H1 (cell line): ENCODE measurements at regions not wholly inside any gene's neighbourhood (a gene's known extent, or its start where the extent isn't known, plus 50 kb on each side); places are given as distances from the start of the nearest gene placed in this dataset.

Experiments
- CTCF ChIA-PET: fragments of 300-600 bp; sonication (Branson Sonifier 250); formaldehyde crosslinking; loops from one replicate; lab custom pipeline; 2021; ENCODE audit not compliant: partially characterized antibody; lab: Charles Lee
- POLR2A ChIA-PET: fragments of 300-600 bp; sonication (Branson Sonifier 250); formaldehyde crosslinking; loops from one replicate; lab custom pipeline; 2021; ENCODE audit warnings: inconsistent platforms; ENCODE audit not compliant: partially characterized antibody; lab: Charles Lee
- DNase-seq, 2 experiments: peaks; one replicate each; pipeline versions ENCODE4 v3.0.0 to v3.0.0-alpha.2; 2010 to 2022; ENCODE audit warnings: low spot score in 2 of 2, low read depth in 1 of 2, mixed read lengths in 1 of 2
- FAIRE-seq: peaks from 2 replicates; lab custom pipeline; 2011; peaks lifted over from hg19 to GRCh38; lab: Jason Lieb, UNC
- H2AFZ ChIP-seq: 2 replicates; pipeline ENCODE4 v1.8.1; 2012; ENCODE audit warnings: low read length, inconsistent platforms
- H2AK5ac ChIP-seq: 2 replicates; pipeline ENCODE4 v1.6.1; 2013; ENCODE audit warnings: low read depth, low read length
- H2BK120ac ChIP-seq: replicated peaks from 2 replicates; pipeline ENCODE3; 2013; ENCODE audit warnings: low read depth, low read length, inconsistent platforms
- H2BK12ac ChIP-seq: 2 replicates; pipeline ENCODE4 v1.6.1; 2013; ENCODE audit warnings: low read depth, low read length
- H2BK15ac ChIP-seq: 2 replicates; pipeline ENCODE4 v1.6.1; 2013; ENCODE audit warnings: low read length
- H2BK20ac ChIP-seq: 2 replicates; pipeline ENCODE4 v1.6.1; 2013; ENCODE audit warnings: low read length
- H2BK5ac ChIP-seq: 2 replicates; pipeline ENCODE4 v1.6.1; 2013; ENCODE audit warnings: low read depth, low read length
- H3K14ac ChIP-seq: 2 replicates; pipeline ENCODE4 v1.6.1; 2013; ENCODE audit warnings: inconsistent platforms; ENCODE audit not compliant: insufficient read length
- H3K18ac ChIP-seq: 2 replicates; pipeline ENCODE4 v1.6.1; 2013; ENCODE audit warnings: low read length; ENCODE audit errors: extremely low read depth
- H3K23ac ChIP-seq: 2 replicates; pipeline ENCODE4 v1.6.1; 2013; ENCODE audit warnings: inconsistent platforms; ENCODE audit not compliant: insufficient read length
- H3K23me2 ChIP-seq: 2 replicates; pipeline ENCODE4 v1.6.1; 2013; ENCODE audit warnings: low read depth, low read length
- H3K27ac ChIP-seq: 2 replicates; pipeline ENCODE4 v1.6.1; 2011; ENCODE audit warnings: low read depth, low read length, inconsistent platforms
- H3K27me3 ChIP-seq, 4 experiments: replicated peaks in 1 of 4; 1 replicate in 1 of 4; 2 replicates in 3 of 4; pipeline versions ENCODE4 v1.6.1 to v1.8.1; 2011 to 2013; ENCODE audit warnings: low read length in 3 of 4, mild to moderate bottlenecking in 3 of 4, inconsistent platforms in 2 of 4, mixed read lengths in 2 of 4, moderate library complexity in 1 of 4; ENCODE audit not compliant: control insufficient read depth in 3 of 4, insufficient read depth in 3 of 4; ENCODE audit errors: extremely low read depth in 1 of 4
- H3K36me3 ChIP-seq, 4 experiments: 2 replicates each; pipeline versions ENCODE4 v1.6.1 to v1.8.1; 2011 to 2013; ENCODE audit warnings: mild to moderate bottlenecking in 4 of 4, low read length in 3 of 4, moderate library complexity in 2 of 4, control low read depth in 1 of 4, inconsistent platforms in 1 of 4; ENCODE audit not compliant: insufficient read depth in 4 of 4, control insufficient read depth in 2 of 4
- H3K4ac ChIP-seq: replicated peaks from 2 replicates; pipeline ENCODE3; 2013; ENCODE audit warnings: low read length, low read depth, mixed read lengths, inconsistent platforms; ENCODE audit not compliant: insufficient read length
- H3K4me1 ChIP-seq, 4 experiments: replicated peaks in 1 of 4; 1 replicate in 1 of 4; 2 replicates in 3 of 4; pipeline versions ENCODE4 v1.6.1 to v1.8.1; 2011 to 2013; ENCODE audit warnings: low read length in 3 of 4, inconsistent platforms in 2 of 4, mixed read lengths in 1 of 4; ENCODE audit not compliant: insufficient read depth in 4 of 4, control insufficient read depth in 3 of 4
- H3K4me2 ChIP-seq, 2 experiments: 2 replicates each; pipeline versions ENCODE4 v1.6.1 to v1.8.1; 2011 to 2013; ENCODE audit warnings: low read depth in 2 of 2, low read length in 2 of 2, control low read depth in 1 of 2, inconsistent platforms in 1 of 2, mild to moderate bottlenecking in 1 of 2; ENCODE audit not compliant: insufficient read depth in 1 of 2
- H3K4me3 ChIP-seq, 4 experiments: fragments of 200-600, 300-600 bp in 1 of 4; sonication (generic), shearing (Covaris generic), sonication (Bioruptor Twin) in 1 of 4; 2 replicates each; pipeline versions ENCODE4 v1.5.1 to v1.8.1; 2011 to 2016; ENCODE audit warnings: low read length in 4 of 4, low read depth in 3 of 4, control low read depth in 2 of 4, inconsistent platforms in 2 of 4, mild to moderate bottlenecking in 2 of 4, mixed read lengths in 1 of 4, moderate library complexity in 1 of 4; ENCODE audit not compliant: insufficient read depth in 2 of 4; ENCODE audit errors: extremely low read depth in 1 of 4
- H3K56ac ChIP-seq: replicated peaks from 2 replicates; pipeline ENCODE3; 2013; ENCODE audit warnings: low read depth, mild to moderate bottlenecking, mixed read lengths, low read length, inconsistent platforms; ENCODE audit not compliant: insufficient read length
- H3K79me1 ChIP-seq: 2 replicates; pipeline ENCODE4 v1.6.1; 2013; ENCODE audit warnings: low read depth, low read length, control low read depth
- H3K79me2 ChIP-seq, 2 experiments: 2 replicates each; pipeline versions ENCODE4 v1.6.1 to v1.8.1; 2012 to 2013; ENCODE audit warnings: low read length in 2 of 2, mild to moderate bottlenecking in 2 of 2, inconsistent platforms in 1 of 2; ENCODE audit not compliant: insufficient read depth in 2 of 2, control insufficient read depth in 1 of 2
- H3K9ac ChIP-seq, 4 experiments: replicated peaks in 1 of 4; 1 replicate in 1 of 4; 2 replicates in 3 of 4; pipeline versions ENCODE4 v1.6.1 to v1.8.1; 2011 to 2013; ENCODE audit warnings: low read depth in 3 of 4, low read length in 3 of 4, control low read depth in 2 of 4, mild to moderate bottlenecking in 2 of 4, moderate library complexity in 2 of 4, inconsistent platforms in 1 of 4; ENCODE audit errors: extremely low read depth in 1 of 4
- H3K9me3 ChIP-seq, 2 experiments: 2 replicates each; pipeline versions ENCODE4 v1.6.1 to v1.8.1; 2012 to 2013; ENCODE audit warnings: mild to moderate bottlenecking in 2 of 2, moderate library complexity in 2 of 2, control low read depth in 1 of 2, inconsistent platforms in 1 of 2, low read depth in 1 of 2, low read length in 1 of 2, mixed read lengths in 1 of 2; ENCODE audit not compliant: insufficient read depth in 2 of 2
- H4K20me1 ChIP-seq, 2 experiments: replicated peaks in 1 of 2; 2 replicates each; pipeline versions ENCODE3 to v1.8.1; 2011 to 2013; ENCODE audit warnings: inconsistent platforms in 2 of 2, low read length in 2 of 2, mild to moderate bottlenecking in 1 of 2; ENCODE audit not compliant: insufficient read depth in 2 of 2, control insufficient read depth in 1 of 2
- H4K5ac ChIP-seq: 2 replicates; pipeline ENCODE4 v1.6.1; 2013; ENCODE audit warnings: low read length, low read depth, mixed read lengths, inconsistent platforms; ENCODE audit not compliant: insufficient read length
- H4K8ac ChIP-seq: 2 replicates; pipeline ENCODE4 v1.8.0; 2013; ENCODE audit warnings: mild to moderate bottlenecking, moderate library complexity, low read length, inconsistent platforms; ENCODE audit not compliant: insufficient read depth; ENCODE audit errors: extremely low read depth
- H4K91ac ChIP-seq: replicated peaks from 2 replicates; pipeline ENCODE3; 2013; ENCODE audit warnings: low read length, mixed read lengths, inconsistent platforms; ENCODE audit not compliant: insufficient read length
- BCL11A ChIP-seq, 2 experiments: IDR thresholded peaks; one replicate each; pipeline ENCODE4 v1.6.1; 2011; ENCODE audit warnings: low read depth in 2 of 2, low read length in 2 of 2, mild to moderate bottlenecking in 2 of 2
- EZH2 ChIP-seq: fragments of 200-600 bp; sonication (generic); IDR thresholded peaks from 2 replicates; pipeline ENCODE4 v1.7.1; 2012; ENCODE audit warnings: low read depth, mild to moderate bottlenecking, moderate library complexity, low read length, inconsistent platforms; ENCODE audit not compliant: severe bottlenecking
- GABPA ChIP-seq: IDR thresholded peaks from 2 replicates; pipeline ENCODE4 v1.6.1; 2011; ENCODE audit warnings: mild to moderate bottlenecking, low read length, moderate library complexity, borderline replicate concordance; ENCODE audit not compliant: insufficient read depth
- WGBS, 2 experiments: shearing (Covaris generic) in 1 of 2; methylation state at CpG; one replicate each; pipeline versions ENCODE4 v1.1.6 to v1.1.7; 2013 to 2015; ENCODE audit warnings: low lambda C conversion rate in 2 of 2, mixed read lengths in 2 of 2, inconsistent platforms in 1 of 2, low coverage in 1 of 2, missing lambda C conversion rate in 1 of 2; ENCODE audit not compliant: insufficient replicate concordance in 2 of 2, insufficient coverage in 1 of 2, insufficient read length in 1 of 2; ENCODE audit errors: extremely low coverage in 1 of 2, missing lambda C conversion rate in 1 of 2; 5-methylcytosine and 5-hydroxymethylcytosine counted together

- Histone ChIP-seq H3K56ac (no peak overlapping the region), H3K79me1 (no peaks in the 10 kb centered on the region), H2BK5ac (no peak overlapping the region), H3K79me2 (no peaks in the 10 kb centered on the region), H2AFZ (no peak overlapping the region), H3K27ac (no peak overlapping the region), H3K36me3 (no peaks in the 10 kb centered on the region), H3K18ac (no peak overlapping the region), H3K23ac (no peak overlapping the region), H4K91ac (no peak overlapping the region), H3K4me1 (no peaks in the 10 kb centered on the region), H3K23me2 (no peaks in the 10 kb centered on the region), H4K20me1 (no peaks in the 10 kb centered on the region), H2BK12ac (no peak overlapping the region), H2AK5ac (no peak overlapping the region), H3K4ac (no peak overlapping the region), H3K27me3 (no peaks in the 10 kb centered on the region), H4K5ac (no peak overlapping the region), H3K14ac (no peak overlapping the region), H3K4me2 (no peak overlapping the region), H3K9ac (no peak overlapping the region), H3K4me3 (no peak overlapping the region), H2BK120ac (no peak overlapping the region), H2BK15ac (no peak overlapping the region), H4K8ac (no peak overlapping the region), H3K9me3 (no peaks in the 10 kb centered on the region), H2BK20ac (no peak overlapping the region)
- FAIRE-seq (no peak), DNase-seq (no peak)
- ChIA-PET CTCF (no interaction called here), POLR2A (no interaction called here)
- WGBS, 2 experiments = 98% methylated on average over 2 of the region's 2 CpGs; no CpG with 5 or more reads in 1 of the 2 experiments
- TF ChIP-seq GABPA = no peak
- no peak for TF ChIP-seq BCL11A (IDR thresholded peaks at IDR 0.05; ENCODE audit: low read depth in 2 of 2, low read length in 2 of 2)
- no peak for TF ChIP-seq EZH2
Measured at GRCh38 chr21:27321791-27322190, 354.9 kb upstream of the ADAMTS5 start.
